ENCODE measurements at regions not wholly inside any gene's neighbourhood (a gene's known extent, or its start where the extent isn't known, plus 50 kb on each side); places are given as distances from the start of the nearest gene placed in this dataset.

DNA sequence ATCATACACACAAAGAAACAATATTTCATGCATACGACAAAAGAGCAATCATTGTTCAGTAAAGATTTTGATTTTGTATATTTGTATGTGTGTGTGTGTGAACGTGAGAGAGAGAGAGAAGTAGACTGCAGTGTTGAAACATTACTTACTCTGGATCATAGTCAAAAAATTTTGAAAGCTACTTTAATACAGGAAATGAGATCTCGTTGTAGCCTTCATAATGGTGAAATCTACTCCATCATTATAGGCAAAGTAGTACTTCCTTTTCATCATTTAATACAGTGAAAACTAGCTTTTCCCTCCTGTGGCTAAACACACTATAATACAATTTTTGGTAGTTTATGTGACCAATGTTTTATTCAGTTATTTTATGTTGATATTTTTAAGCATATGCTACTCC, 1427.7 kb upstream of the C9orf72 start:
- TF ChIP-seq POLR2AphosphoS5 (IDR thresholded peaks at IDR 0.05) (no peak), POLR2A (IDR thresholded peaks at IDR 0.05) (no peak)
- TF ChIP-seq, protein P1, sequence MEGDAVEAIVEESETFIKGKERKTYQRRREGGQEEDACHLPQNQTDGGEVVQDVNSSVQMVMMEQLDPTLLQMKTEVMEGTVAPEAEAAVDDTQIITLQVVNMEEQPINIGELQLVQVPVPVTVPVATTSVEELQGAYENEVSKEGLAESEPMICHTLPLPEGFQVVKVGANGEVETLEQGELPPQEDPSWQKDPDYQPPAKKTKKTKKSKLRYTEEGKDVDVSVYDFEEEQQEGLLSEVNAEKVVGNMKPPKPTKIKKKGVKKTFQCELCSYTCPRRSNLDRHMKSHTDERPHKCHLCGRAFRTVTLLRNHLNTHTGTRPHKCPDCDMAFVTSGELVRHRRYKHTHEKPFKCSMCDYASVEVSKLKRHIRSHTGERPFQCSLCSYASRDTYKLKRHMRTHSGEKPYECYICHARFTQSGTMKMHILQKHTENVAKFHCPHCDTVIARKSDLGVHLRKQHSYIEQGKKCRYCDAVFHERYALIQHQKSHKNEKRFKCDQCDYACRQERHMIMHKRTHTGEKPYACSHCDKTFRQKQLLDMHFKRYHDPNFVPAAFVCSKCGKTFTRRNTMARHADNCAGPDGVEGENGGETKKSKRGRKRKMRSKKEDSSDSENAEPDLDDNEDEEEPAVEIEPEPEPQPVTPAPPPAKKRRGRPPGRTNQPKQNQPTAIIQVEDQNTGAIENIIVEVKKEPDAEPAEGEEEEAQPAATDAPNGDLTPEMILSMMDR (IDR thresholded peaks at IDR 0.05), result no peak
- 63% methylated on average over 3 of the region's 3 CpGs for WGBS

DNA sequence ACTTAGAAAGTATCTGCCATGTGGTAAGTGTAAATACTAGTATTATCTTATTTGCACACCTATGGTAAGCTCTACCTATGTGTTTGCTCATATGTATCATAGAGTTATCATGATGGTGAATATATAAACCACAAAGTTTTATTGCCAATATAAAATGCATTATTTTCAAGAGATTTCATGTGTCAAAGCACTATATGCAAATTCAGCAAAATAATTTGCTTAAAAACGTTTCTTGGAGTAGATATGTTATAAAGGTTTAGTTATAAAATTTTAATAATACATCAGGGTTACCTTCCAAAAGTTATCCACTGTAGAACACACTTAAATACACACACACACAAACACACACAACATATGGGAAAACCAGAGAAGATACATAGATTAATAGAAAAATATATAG, 1431.7 kb upstream of the C9orf72 start:
- H3K27ac ChIP-seq, result no peak overlapping the region
- H3K36me3 ChIP-seq, result no peaks in the 10 kb centered on the region
- WGBS, result 48% methylated on average over 1 of the region's 1 CpG

More for the DNA sequence above, 1427.7 kb upstream of the C9orf72 start:
- Histone ChIP-seq H3K36me3 (no peaks in the 10 kb centered on the region), H3K27me3 (replicated peaks; ENCODE audit: insufficient read depth) (no peaks in the 10 kb centered on the region), H3K4me1 (replicated peaks) (no peaks in the 10 kb centered on the region), H3K4me3 (no peak overlapping the region), H3K9me3 (no peaks in the 10 kb centered on the region), H3K27ac (no peak overlapping the region)
- no peak for DNase-seq (ENCODE audit: low spot score)
- intact Hi-C loops (cut with DNase I), result no loop called here

DNA sequence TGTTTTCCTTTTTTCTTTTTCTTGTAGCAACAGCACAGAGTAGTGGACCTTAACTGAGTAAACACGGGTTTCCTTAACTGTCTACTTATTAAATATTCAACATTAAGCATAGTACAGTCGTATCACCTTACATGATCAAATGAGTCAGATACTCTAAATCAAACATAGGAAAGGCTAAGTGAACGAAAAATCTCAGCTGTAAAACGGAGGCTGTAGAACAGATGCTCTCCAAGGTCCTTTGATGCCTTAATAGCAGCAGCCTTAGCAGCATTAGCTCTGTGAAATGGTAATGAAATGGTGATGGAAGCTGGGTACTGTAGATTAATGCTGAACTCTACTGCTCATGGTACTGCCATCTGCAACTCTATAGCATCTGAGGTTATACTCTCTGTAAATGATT, 1433.3 kb upstream of the C9orf72 start:
- 27% methylated on average over 4 of the region's 4 CpGs for WGBS
- Histone ChIP-seq H3K4me3 (no peak overlapping the region), H3K36me3 (no peaks in the 10 kb centered on the region), H3K4me1 (replicated peaks) (no peaks in the 10 kb centered on the region), H3K27me3 (replicated peaks; ENCODE audit: insufficient read depth) (no peaks in the 10 kb centered on the region), H3K27ac (no peak overlapping the region), H3K9me3 (no peaks in the 10 kb centered on the region)
- intact Hi-C loops (cut with DNase I), result no loop called here
- DNase-seq (ENCODE audit: low spot score), result no peak
- TF ChIP-seq POLR2AphosphoS5 (IDR thresholded peaks at IDR 0.05), result no peak
- TF ChIP-seq, protein P1 (IDR thresholded peaks at IDR 0.05), result no peak

More for the DNA sequence above, 1431.7 kb upstream of the C9orf72 start:
- H3K27me3 ChIP-seq (replicated peaks; ENCODE audit: insufficient read depth), result no peaks in the 10 kb centered on the region
- no peaks in the 10 kb centered on the region for H3K4me1 ChIP-seq (replicated peaks)
- DNase-seq (ENCODE audit: low spot score), result no peak
- TF ChIP-seq, protein P1 (IDR thresholded peaks at IDR 0.05), result no peak
- TF ChIP-seq POLR2AphosphoS5 (IDR thresholded peaks at IDR 0.05) (no peak), POLR2A (IDR thresholded peaks at IDR 0.05) (no peak)
- no peak overlapping the region for H3K4me3 ChIP-seq
- intact Hi-C loops (cut with DNase I), result no loop called here
- H3K9me3 ChIP-seq, result no peaks in the 10 kb centered on the region

DNA sequence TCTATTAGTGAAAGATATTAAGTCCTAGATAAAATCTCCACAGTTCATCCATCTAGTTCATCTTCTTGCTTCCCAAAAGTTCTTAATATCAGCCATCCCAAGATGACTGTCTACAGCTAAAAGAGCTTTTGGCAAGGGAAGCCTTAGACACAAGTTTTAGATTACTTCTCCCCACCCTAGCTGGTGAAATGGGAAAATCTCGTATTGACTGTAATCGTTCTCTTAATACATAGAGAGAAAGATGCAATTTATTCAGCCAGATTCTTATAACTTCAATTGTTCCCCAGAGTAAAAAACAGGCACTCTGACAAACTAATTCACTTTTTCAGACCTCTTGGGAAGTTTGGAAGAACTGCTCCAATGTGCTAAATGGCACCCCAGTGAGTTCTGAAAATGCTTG, 1439.6 kb upstream of the C9orf72 start:
- DNase-seq (ENCODE audit: low spot score), result no peak
- H3K4me1 ChIP-seq (replicated peaks), result no peaks in the 10 kb centered on the region
- H3K4me3 ChIP-seq, result no peak overlapping the region
- no peaks in the 10 kb centered on the region for H3K27me3 ChIP-seq (replicated peaks; ENCODE audit: insufficient read depth)
- TF ChIP-seq, protein P1 (IDR thresholded peaks at IDR 0.05), result no peak
- no peak for TF ChIP-seq POLR2A (IDR thresholded peaks at IDR 0.05)
- TF ChIP-seq POLR2AphosphoS5 (IDR thresholded peaks at IDR 0.05), result no peak
- H3K9me3 ChIP-seq, result no peaks in the 10 kb centered on the region
- intact Hi-C loops (cut with DNase I), result no loop called here
- no peak overlapping the region for H3K27ac ChIP-seq
- H3K36me3 ChIP-seq, result no peaks in the 10 kb centered on the region
- 97% methylated on average over 2 of the region's 2 CpGs for WGBS

DNA sequence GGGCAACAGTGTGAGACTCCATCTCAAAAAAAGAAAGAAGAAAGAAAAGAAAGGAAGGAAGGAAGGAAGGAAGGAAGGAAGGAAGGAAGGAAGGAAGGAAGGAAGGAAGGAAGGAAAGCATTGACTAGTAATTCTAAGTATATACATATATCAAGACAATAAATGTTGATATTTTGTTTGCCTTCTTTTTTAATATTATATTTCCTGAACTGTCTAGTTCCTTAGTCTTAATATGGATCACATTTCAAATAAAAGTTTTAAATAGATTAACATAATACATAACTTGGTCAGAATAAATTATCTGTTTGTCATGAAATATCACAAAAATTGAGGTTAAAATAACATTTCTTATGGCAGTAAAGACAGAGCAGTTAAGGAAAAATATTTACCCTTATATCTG, 1448.4 kb upstream of the C9orf72 start:
- intact Hi-C loops (cut with DNase I), result no loop called here
- Histone ChIP-seq H3K27ac (no peak overlapping the region), H3K9me3 (no peaks in the 10 kb centered on the region), H3K36me3 (no peaks in the 10 kb centered on the region), H3K4me1 (replicated peaks) (no peaks in the 10 kb centered on the region), H3K27me3 (replicated peaks; ENCODE audit: insufficient read depth) (no peaks in the 10 kb centered on the region), H3K4me3 (no peak overlapping the region)
- TF ChIP-seq POLR2A (IDR thresholded peaks at IDR 0.05) (no peak), POLR2AphosphoS5 (IDR thresholded peaks at IDR 0.05) (no peak)
- TF ChIP-seq, protein P1 (IDR thresholded peaks at IDR 0.05), result no peak
- DNase-seq (ENCODE audit: low spot score), result no peak

All from prostate gland (tissue), 2 donors.